HFFc6 (cell line): ENCODE measurements at regions not wholly inside any gene's neighbourhood (a gene's known extent, or its start where the extent isn't known, plus 50 kb on each side); places are given as distances from the start of the nearest gene placed in this dataset.
A peak's percentile ranks its signal among the peaks of the same experiment; 100 is the strongest.

Source experiments
- DNase-seq: peaks from one replicate; pipeline ENCODE4 v3.0.0-alpha.2; 2018
- H3K27ac Mint-ChIP-seq: 2 replicates; pipeline ENCODE4 v1.8.0; 2020; ENCODE audit warnings: mild to moderate bottlenecking, mixed read lengths
- H3K27me3 Mint-ChIP-seq: 2 replicates; pipeline ENCODE4 v1.8.0; 2021; ENCODE audit warnings: mild to moderate bottlenecking, moderate library complexity, mixed read lengths; ENCODE audit not compliant: insufficient read depth
- H3K36me3 Mint-ChIP-seq: 2 replicates; pipeline ENCODE4 v1.8.0; 2021; ENCODE audit warnings: low read depth, mixed read lengths
- H3K4me1 Mint-ChIP-seq: 2 replicates; pipeline ENCODE4 v1.8.0; 2020; ENCODE audit warnings: low read depth, mixed read lengths
- H3K4me3 Mint-ChIP-seq: 2 replicates; pipeline ENCODE4 v1.8.0; 2020; ENCODE audit warnings: mild to moderate bottlenecking, moderate library complexity, mixed read lengths
- H3K9me3 Mint-ChIP-seq: 2 replicates; pipeline ENCODE4 v1.8.0; 2020; ENCODE audit warnings: mild to moderate bottlenecking, mixed read lengths
- TF ChIP-seq, protein P1 (sequence below): fragments of 200-600 bp; sonication (generic); IDR thresholded peaks from 2 replicates; pipeline ENCODE4 v1.5.0; 2021; ENCODE audit warnings: antibody characterized with exemption, mild to moderate bottlenecking

DNA sequence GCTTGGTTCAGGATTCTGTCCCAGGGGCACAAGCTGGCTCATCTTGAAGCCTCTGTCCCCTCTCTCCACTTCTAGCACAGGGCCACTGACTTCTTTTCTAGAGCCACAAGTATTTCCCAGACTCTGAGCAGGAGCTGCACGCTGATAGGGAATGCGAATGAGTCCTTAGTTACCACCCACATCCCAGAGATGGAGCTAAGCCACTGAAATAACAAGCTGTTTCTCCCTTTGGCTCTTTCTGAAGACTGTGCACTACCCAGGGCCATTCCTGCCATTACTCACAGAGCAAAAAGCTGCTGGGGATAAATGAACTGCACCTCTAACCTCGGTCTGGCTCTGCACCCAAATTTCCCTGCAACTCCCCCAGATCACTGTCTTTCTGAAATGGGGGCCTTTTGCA is 70.6 kb downstream of the TSN start:
- Mint-ChIP-seq H3K4me1 (no peaks in the 10 kb centered on the region), H3K4me3 (no peak overlapping the region), H3K27me3 (peaks cover 11% of the 10 kb centered on the region), H3K36me3 (no peaks in the 10 kb centered on the region), H3K27ac (no peak overlapping the region), H3K9me3 (no peaks in the 10 kb centered on the region)
- DNase-seq, result peak; percentile 25
- TF ChIP-seq, protein P1, sequence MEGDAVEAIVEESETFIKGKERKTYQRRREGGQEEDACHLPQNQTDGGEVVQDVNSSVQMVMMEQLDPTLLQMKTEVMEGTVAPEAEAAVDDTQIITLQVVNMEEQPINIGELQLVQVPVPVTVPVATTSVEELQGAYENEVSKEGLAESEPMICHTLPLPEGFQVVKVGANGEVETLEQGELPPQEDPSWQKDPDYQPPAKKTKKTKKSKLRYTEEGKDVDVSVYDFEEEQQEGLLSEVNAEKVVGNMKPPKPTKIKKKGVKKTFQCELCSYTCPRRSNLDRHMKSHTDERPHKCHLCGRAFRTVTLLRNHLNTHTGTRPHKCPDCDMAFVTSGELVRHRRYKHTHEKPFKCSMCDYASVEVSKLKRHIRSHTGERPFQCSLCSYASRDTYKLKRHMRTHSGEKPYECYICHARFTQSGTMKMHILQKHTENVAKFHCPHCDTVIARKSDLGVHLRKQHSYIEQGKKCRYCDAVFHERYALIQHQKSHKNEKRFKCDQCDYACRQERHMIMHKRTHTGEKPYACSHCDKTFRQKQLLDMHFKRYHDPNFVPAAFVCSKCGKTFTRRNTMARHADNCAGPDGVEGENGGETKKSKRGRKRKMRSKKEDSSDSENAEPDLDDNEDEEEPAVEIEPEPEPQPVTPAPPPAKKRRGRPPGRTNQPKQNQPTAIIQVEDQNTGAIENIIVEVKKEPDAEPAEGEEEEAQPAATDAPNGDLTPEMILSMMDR, result no peak

DNA sequence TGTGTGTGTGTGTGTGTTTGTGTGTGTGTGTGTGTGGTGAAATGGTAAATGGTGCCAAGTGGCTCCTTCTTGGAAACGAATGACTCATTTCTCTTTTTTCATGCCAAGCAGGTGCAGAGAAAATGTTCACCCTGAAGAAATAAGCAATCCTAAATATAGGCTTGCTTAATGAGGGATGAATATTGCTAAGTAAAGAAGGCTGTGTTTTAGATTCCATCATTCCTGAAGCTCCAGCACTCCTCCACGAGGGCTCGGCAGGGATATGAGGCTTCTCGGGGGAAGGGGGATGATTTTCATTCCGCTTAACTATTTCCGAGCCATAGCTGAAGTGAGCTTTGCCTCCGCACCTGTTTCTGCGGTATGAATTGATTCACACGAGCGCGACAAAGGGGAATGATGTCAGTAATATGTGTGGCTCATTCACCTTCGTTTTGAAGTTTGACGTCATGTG is 72.9 kb downstream of the TSN start:
- DNase-seq, result no peak
- H3K27ac Mint-ChIP-seq, result no peak overlapping the region
- H3K9me3 Mint-ChIP-seq, result no peaks in the 10 kb centered on the region
- H3K4me3 Mint-ChIP-seq, result no peak overlapping the region
- H3K4me1 Mint-ChIP-seq, result no peaks in the 10 kb centered on the region
- H3K27me3 Mint-ChIP-seq, result peaks cover 13% of the 10 kb centered on the region
- TF ChIP-seq, protein P1, result no peak
- no peaks in the 10 kb centered on the region for H3K36me3 Mint-ChIP-seq

GRCh38 chr2:121830809-121831208 is 75.4 kb downstream of the TSN start:
- TF ChIP-seq, protein P1, result no peak
- Mint-ChIP-seq H3K4me1 (no peaks in the 10 kb centered on the region), H3K36me3 (no peaks in the 10 kb centered on the region), H3K27ac (no peak overlapping the region), H3K27me3 (peaks cover 7% of the 10 kb centered on the region), H3K9me3 (no peaks in the 10 kb centered on the region), H3K4me3 (no peak overlapping the region)
- DNase-seq, result no peak

- TF ChIP-seq, protein P1, result no peak
- Mint-ChIP-seq H3K4me3 (no peak overlapping the region), H3K9me3 (no peaks in the 10 kb centered on the region), H3K27me3 (peaks cover 17% of the 10 kb centered on the region), H3K36me3 (no peaks in the 10 kb centered on the region), H3K27ac (no peak overlapping the region), H3K4me1 (no peaks in the 10 kb centered on the region; the same call in 1 of the 2 replicates)
- DNase-seq, result no peak
Measured at GRCh38 chr2:121831841-121832240, 76.4 kb downstream of the TSN start.

DNA sequence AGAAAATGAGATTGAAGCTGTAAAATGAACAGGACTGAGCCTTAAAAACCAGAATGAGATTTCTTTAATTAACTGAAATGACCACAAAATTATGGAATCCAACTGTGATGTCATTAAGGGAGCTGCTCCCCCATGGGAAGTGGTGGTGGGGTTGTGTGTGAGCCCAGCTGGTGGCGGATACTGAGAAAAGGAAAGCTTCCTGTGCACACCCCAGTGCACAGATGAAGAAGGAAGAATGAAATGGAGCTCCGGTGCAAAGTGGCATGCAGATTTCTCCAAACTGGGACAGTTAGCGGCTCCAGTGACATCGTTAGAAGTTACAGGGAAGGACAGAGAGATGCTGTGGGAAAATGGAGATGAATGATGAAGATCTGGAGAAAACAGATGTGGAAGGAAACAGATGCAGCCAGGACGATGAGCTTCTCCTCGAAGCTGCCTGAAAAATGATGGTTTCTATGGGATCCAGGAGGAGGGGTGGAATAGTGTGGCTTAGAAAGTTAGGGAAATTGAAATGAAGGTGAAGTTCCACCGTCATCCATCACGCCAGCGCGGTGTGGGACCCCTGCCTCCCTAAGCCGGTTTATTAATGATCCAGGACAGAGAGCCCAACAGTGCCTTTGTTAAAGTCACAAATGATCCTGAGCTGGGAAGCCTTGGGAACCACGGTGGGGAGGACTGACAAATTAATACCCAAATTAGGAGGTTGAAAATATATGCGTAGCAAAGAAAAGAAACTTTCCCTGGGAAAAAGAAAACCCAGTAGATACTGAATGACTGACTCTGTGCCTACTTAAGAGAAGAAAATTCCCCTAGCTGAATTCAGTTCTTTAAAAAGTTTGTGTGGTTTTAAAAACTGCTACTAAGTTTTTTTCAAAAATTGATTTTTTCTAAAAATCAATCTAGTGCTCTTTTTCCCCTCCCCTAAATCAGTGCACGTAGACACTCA is 77.2 kb downstream of the TSN start:
- Mint-ChIP-seq H3K4me3 (no peak overlapping the region), H3K27ac (no peak overlapping the region), H3K9me3 (no peaks in the 10 kb centered on the region), H3K36me3 (no peaks in the 10 kb centered on the region), H3K27me3 (peaks cover 18% of the 10 kb centered on the region), H3K4me1 (no peaks in the 10 kb centered on the region; the same call in 1 of the 2 replicates)
- no peak for DNase-seq
- TF ChIP-seq, protein P1, result no peak
